ENCODE measurements at regions not wholly inside any gene's neighbourhood (a gene's known extent, or its start where the extent isn't known, plus 50 kb on each side); places are given as distances from the start of the nearest gene placed in this dataset.

DNA sequence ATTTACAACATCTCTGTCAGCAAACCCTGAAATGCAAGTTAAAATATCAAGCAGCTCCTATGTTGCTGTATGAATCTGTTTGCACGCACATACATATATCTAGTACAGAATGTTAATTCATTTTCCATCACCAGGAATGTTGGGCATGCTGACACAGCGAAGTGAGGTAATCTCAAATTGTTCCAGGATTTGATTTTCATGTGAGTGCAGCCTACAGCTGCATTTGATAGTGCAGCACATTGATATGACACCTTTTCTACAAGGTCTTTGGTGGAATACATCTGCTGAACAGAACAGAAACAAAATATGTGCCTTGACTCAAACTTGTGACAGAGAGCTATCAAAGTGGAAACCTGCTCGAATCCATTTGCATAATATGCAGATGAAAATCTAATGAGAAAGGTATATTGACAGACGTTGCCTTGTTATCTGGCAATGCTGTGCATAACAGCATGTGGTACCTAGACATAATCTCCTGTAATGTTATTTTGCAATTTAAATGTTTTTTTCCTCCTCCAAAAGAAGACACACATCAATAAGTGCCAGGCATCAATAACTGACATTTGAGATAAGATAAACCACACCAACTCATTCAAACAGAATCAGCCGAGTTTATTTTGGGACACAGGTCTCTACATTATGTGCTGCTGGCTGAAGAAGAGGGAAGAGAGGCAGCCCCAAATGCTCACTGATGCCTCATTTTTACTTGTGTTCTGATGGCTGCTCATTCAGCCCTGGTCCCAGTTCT is 512.2 kb downstream of the ZNF608 start:
- TF ChIP-seq, protein P1, sequence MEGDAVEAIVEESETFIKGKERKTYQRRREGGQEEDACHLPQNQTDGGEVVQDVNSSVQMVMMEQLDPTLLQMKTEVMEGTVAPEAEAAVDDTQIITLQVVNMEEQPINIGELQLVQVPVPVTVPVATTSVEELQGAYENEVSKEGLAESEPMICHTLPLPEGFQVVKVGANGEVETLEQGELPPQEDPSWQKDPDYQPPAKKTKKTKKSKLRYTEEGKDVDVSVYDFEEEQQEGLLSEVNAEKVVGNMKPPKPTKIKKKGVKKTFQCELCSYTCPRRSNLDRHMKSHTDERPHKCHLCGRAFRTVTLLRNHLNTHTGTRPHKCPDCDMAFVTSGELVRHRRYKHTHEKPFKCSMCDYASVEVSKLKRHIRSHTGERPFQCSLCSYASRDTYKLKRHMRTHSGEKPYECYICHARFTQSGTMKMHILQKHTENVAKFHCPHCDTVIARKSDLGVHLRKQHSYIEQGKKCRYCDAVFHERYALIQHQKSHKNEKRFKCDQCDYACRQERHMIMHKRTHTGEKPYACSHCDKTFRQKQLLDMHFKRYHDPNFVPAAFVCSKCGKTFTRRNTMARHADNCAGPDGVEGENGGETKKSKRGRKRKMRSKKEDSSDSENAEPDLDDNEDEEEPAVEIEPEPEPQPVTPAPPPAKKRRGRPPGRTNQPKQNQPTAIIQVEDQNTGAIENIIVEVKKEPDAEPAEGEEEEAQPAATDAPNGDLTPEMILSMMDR (IDR thresholded peaks at IDR 0.05): no peak
- TF ChIP-seq POLR2A (IDR thresholded peaks at IDR 0.05): no peak

Measured in uterus (tissue), 2 donors.